ENCODE measurements at regions not wholly inside any gene's neighbourhood (a gene's known extent, or its start where the extent isn't known, plus 50 kb on each side); places are given as distances from the start of the nearest gene placed in this dataset.

DNA sequence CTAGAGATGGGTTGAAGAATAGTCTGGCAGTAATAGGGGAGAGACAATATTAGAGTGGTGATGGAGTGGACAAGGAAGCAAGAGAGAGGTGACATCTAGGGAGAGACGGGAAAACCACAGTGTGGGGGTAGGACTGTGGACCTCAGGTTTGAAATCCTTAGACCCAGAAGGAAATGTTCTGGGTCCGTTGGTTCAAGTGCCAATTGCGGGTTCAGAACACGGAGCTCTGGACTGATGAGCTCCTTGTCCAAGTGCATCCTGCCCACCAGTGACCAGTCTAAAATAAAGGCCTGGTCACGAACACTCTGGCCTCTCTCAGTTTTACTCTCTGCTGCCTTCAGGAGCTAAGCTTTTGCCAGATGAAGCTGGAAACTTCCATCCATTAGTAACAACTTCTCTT, 174.0 kb downstream of the LINC00237 start:
- no peak for TF ChIP-seq CTCF (IDR thresholded peaks at IDR 0.05)
- no peak for TF ChIP-seq POLR2A (IDR thresholded peaks at IDR 0.05)
- Histone ChIP-seq H3K4me1 (no peaks in the 10 kb centered on the region), H3K4me3 (no peak overlapping the region), H3K27me3 (no peaks in the 10 kb centered on the region), H3K36me3 (no peaks in the 10 kb centered on the region), H3K9me3 (no peaks in the 10 kb centered on the region), H3K27ac (no peak overlapping the region)
- no peak for DNase-seq
- intact Hi-C loops (cut with DNase I; ENCODE audit: low total_unique reads) = no loop called here

DNA sequence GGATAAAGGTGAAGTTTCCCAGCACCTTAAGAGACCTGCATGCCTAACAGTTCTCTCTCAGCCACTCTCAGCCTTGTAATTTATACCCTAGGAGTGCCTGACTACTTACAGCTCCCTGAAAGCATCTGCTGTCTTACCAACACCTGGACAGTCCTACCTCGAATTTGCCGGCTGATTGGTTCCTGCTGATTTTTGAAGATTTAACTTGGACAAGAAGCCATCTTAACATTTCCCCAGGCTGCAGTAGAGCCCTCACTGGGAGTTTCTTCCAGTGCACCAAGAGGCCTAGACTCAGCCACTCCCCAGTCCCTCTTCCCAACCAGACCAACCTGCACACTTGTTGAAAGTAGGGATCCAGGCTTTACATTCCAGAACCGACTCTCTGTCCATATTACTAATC, 174.5 kb downstream of the LINC00237 start:
- TF ChIP-seq CTCF (IDR thresholded peaks at IDR 0.05) = no peak
- no peaks in the 10 kb centered on the region for H3K36me3 ChIP-seq
- no peak overlapping the region for H3K27ac ChIP-seq
- DNase-seq = no peak
- no peaks in the 10 kb centered on the region for H3K27me3 ChIP-seq
- no peaks in the 10 kb centered on the region for H3K4me1 ChIP-seq
- no peaks in the 10 kb centered on the region for H3K9me3 ChIP-seq
- H3K4me3 ChIP-seq = no peak overlapping the region
- intact Hi-C loops (cut with DNase I; ENCODE audit: low total_unique reads) = no loop called here

DNA sequence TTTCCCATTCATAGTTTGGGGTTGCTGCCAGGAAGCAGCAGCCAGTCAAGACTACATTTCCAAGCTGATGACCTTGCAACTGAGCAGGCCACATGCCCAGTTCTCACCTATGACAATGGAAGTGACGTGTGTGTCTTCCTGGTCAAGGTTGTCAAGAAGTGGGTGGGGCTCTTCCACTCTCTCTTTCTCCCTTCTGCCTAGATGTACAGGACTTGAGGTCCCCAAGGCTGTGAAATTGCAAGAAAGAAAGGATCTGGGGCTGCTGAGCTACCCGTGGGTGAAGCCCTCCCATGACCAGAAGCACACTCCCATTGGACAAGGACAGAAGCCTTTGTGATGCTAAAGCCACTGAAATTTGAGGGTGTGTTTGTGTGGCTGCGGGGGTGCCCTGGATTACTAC, 175.1 kb downstream of the LINC00237 start:
- intact Hi-C loops (cut with DNase I; ENCODE audit: low total_unique reads) = no loop called here
- no peak for DNase-seq
- H3K27ac ChIP-seq = no peak overlapping the region
- no peaks in the 10 kb centered on the region for H3K27me3 ChIP-seq
- H3K36me3 ChIP-seq = no peaks in the 10 kb centered on the region
- no peak for TF ChIP-seq CTCF (IDR thresholded peaks at IDR 0.05)
- no peak for TF ChIP-seq POLR2A (IDR thresholded peaks at IDR 0.05)
- no peaks in the 10 kb centered on the region for H3K4me1 ChIP-seq
- no peaks in the 10 kb centered on the region for H3K9me3 ChIP-seq
- H3K4me3 ChIP-seq = no peak overlapping the region

GRCh38 chr20:20930500-20930899, 175.7 kb downstream of the LINC00237 start:
- TF ChIP-seq CTCF (IDR thresholded peaks at IDR 0.05) (no peak), POLR2A (IDR thresholded peaks at IDR 0.05) (no peak)
- Histone ChIP-seq H3K36me3 (no peaks in the 10 kb centered on the region), H3K9me3 (no peaks in the 10 kb centered on the region), H3K4me1 (no peaks in the 10 kb centered on the region), H3K27me3 (no peaks in the 10 kb centered on the region), H3K4me3 (no peak overlapping the region), H3K27ac (no peak overlapping the region)
- DNase-seq = no peak
- intact Hi-C loops (cut with DNase I; ENCODE audit: low total_unique reads) = no loop called here

GRCh38 chr20:20929341-20929740, 176.8 kb downstream of the LINC00237 start:
- DNase-seq = no peak
- Histone ChIP-seq H3K9me3 (no peaks in the 10 kb centered on the region), H3K4me1 (no peaks in the 10 kb centered on the region), H3K27ac (no peak overlapping the region), H3K27me3 (no peaks in the 10 kb centered on the region), H3K36me3 (no peaks in the 10 kb centered on the region), H3K4me3 (no peak overlapping the region)
- no peak for TF ChIP-seq CTCF (IDR thresholded peaks at IDR 0.05)
- TF ChIP-seq POLR2A (IDR thresholded peaks at IDR 0.05) = no peak
- intact Hi-C loops (cut with DNase I; ENCODE audit: low total_unique reads) = no loop called here
